ENCODE measurements at regions not wholly inside any gene's neighbourhood (a gene's known extent, or its start where the extent isn't known, plus 50 kb on each side); places are given as distances from the start of the nearest gene placed in this dataset.
"Not testable (repeated sequence)": the region's sequence is repeated elsewhere in the genome, so short reads cannot be mapped to it uniquely, and the experiment has no call there.

GRCh38 chr3:139124197-139124596 is 79.5 kb upstream of the PRR23C start:
- no peak overlapping the region for H3K27ac Mint-ChIP-seq
- Histone ChIP-seq H3K79me2 (ENCODE audit: low read depth) (no peaks in the 10 kb centered on the region), H3K27me3 (no peaks in the 10 kb centered on the region), H3K4me1 (no peaks in the 10 kb centered on the region), H3K9ac (no peak overlapping the region), H3K27ac (no peak overlapping the region), H3K9me3 (ENCODE audit: low read depth) (no peaks in the 10 kb centered on the region), H3K36me3 (no peaks in the 10 kb centered on the region), H3F3A (ENCODE audit: low read depth) (no peaks in the 10 kb centered on the region), H3K4me3 (no peak overlapping the region), H3K4me2 (no peak overlapping the region), H2AFZ (replicated peaks) (no peak overlapping the region), H4K20me1 (ENCODE audit: low read depth) (no peaks in the 10 kb centered on the region)
- no peak overlapping the region for H3K4me3 Mint-ChIP-seq
- H3K9me3 Mint-ChIP-seq, result no peaks in the 10 kb centered on the region
- H3K27me3 Mint-ChIP-seq (ENCODE audit: insufficient read depth, low read depth), result peaks cover 2% of the 10 kb centered on the region
- TF ChIP-seq EZH2 (IDR thresholded peaks at IDR 0.05) (no peak), CTCF (IDR thresholded peaks at IDR 0.05) (no peak)
- peaks cover 25% of the 10 kb centered on the region for H3K4me1 Mint-ChIP-seq
- DNase-seq (ENCODE audit: low spot score), result no peak
- H3K36me3 Mint-ChIP-seq, result no peaks in the 10 kb centered on the region

- peaks cover 7% of the 10 kb centered on the region for H3K4me1 Mint-ChIP-seq
- Histone ChIP-seq H4K20me1 (ENCODE audit: low read depth) (no peaks in the 10 kb centered on the region), H3K79me2 (ENCODE audit: low read depth) (no peaks in the 10 kb centered on the region), H2AFZ (replicated peaks) (no peak overlapping the region), H3K4me2 (no peak overlapping the region), H3K36me3 (no peaks in the 10 kb centered on the region), H3K27ac (no peak overlapping the region), H3K4me1 (no peaks in the 10 kb centered on the region), H3F3A (ENCODE audit: low read depth) (no peaks in the 10 kb centered on the region), H3K27me3 (no peaks in the 10 kb centered on the region), H3K9me3 (ENCODE audit: low read depth) (no peaks in the 10 kb centered on the region), H3K9ac (no peak overlapping the region), H3K4me3 (no peak overlapping the region)
- no peak overlapping the region for H3K27ac Mint-ChIP-seq
- H3K36me3 Mint-ChIP-seq, result no peaks in the 10 kb centered on the region
- TF ChIP-seq CTCF (IDR thresholded peaks at IDR 0.05) (no peak), EZH2 (IDR thresholded peaks at IDR 0.05) (no peak), EZH2phosphoT487 (IDR thresholded peaks at IDR 0.05) (no peak)
- H3K27me3 Mint-ChIP-seq (ENCODE audit: insufficient read depth, low read depth), result no peaks in the 10 kb centered on the region
- H3K4me3 Mint-ChIP-seq, result no peak overlapping the region
- H3K9me3 Mint-ChIP-seq, result no peaks in the 10 kb centered on the region
- no peak for DNase-seq (ENCODE audit: low spot score)
These were observed 82.4 kb upstream of the PRR23C start for GRCh38 chr3:139127101-139127500.

GRCh38 chr3:139127629-139128028 is 82.9 kb upstream of the PRR23C start:
- H3F3A ChIP-seq (ENCODE audit: low read depth); H3K27ac Mint-ChIP-seq; H3K9me3 Mint-ChIP-seq; H4K20me1 ChIP-seq (ENCODE audit: low read depth); H3K27me3 Mint-ChIP-seq (ENCODE audit: insufficient read depth, low read depth); DNase-seq (ENCODE audit: low spot score); H2AFZ ChIP-seq (replicated peaks); H3K27ac ChIP-seq; H3K79me2 ChIP-seq (ENCODE audit: low read depth); H3K9me3 ChIP-seq (ENCODE audit: low read depth); H3K36me3 ChIP-seq; H3K4me2 ChIP-seq; H3K4me3 ChIP-seq; H3K4me1 Mint-ChIP-seq; H3K4me1 ChIP-seq; H3K27me3 ChIP-seq; H3K36me3 Mint-ChIP-seq; H3K9ac ChIP-seq; H3K4me3 Mint-ChIP-seq: not testable (repeated sequence)

GRCh38 chr3:139128803-139129202 is 84.1 kb upstream of the PRR23C start:
- Mint-ChIP-seq H3K27me3 (ENCODE audit: insufficient read depth, low read depth) (peaks cover 2% of the 10 kb centered on the region), H3K36me3 (no peaks in the 10 kb centered on the region), H3K4me3 (no peak overlapping the region), H3K9me3 (no peaks in the 10 kb centered on the region), H3K4me1 (peaks cover 2% of the 10 kb centered on the region), H3K27ac (peak overlapping the region; percentile 13)
- Histone ChIP-seq H3K4me1 (no peaks in the 10 kb centered on the region), H3K9me3 (ENCODE audit: low read depth) (no peaks in the 10 kb centered on the region), H4K20me1 (ENCODE audit: low read depth) (no peaks in the 10 kb centered on the region), H3K27ac (no peak overlapping the region), H3K9ac (no peak overlapping the region), H3K36me3 (no peaks in the 10 kb centered on the region), H2AFZ (replicated peaks) (no peak overlapping the region), H3K4me2 (no peak overlapping the region), H3K4me3 (no peak overlapping the region), H3F3A (ENCODE audit: low read depth) (no peaks in the 10 kb centered on the region), H3K27me3 (no peaks in the 10 kb centered on the region), H3K79me2 (ENCODE audit: low read depth) (no peaks in the 10 kb centered on the region)
- no peak for DNase-seq (ENCODE audit: low spot score)
- TF ChIP-seq EZH2 (IDR thresholded peaks at IDR 0.05) (no peak), CTCF (IDR thresholded peaks at IDR 0.05) (no peak), EZH2phosphoT487 (IDR thresholded peaks at IDR 0.05) (no peak)

All from neural progenitor cell (in vitro differentiated cells).